ENCODE measurements at regions not wholly inside any gene's neighbourhood (a gene's known extent, or its start where the extent isn't known, plus 50 kb on each side); places are given as distances from the start of the nearest gene placed in this dataset.
"Not testable (repeated sequence)": the region's sequence is repeated elsewhere in the genome, so short reads cannot be mapped to it uniquely, and the experiment has no call there.

DNA sequence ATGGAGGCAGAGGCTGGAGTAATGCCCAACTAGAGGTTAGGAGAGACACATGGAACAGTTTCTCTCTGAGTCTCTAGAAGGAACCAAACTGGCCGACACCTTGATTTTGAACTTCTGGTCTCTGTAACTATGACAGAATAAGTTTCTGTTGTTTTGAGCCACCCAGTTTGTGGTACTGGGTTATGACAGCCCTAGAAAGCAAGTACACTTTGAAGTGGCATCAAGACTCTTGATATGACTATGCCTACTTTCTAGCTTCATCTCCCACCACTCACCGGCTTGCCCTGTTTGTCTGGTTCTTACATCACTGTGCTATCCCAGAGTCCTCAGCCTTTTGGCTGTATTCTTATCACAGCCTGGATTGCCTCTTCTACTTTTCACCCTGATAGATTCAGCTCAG, 230.3 kb upstream of the USP24 start:
- no peak overlapping the region for H3K9ac ChIP-seq (ENCODE audit: low read length)
- peaks cover 2% of the 10 kb centered on the region for H3K4me1 ChIP-seq (ENCODE audit: control insufficient read depth, insufficient read depth, low read length)
- H3K27ac ChIP-seq (ENCODE audit: low read depth, low read length): no peak overlapping the region
- no peak overlapping the region for H3K4me3 ChIP-seq (ENCODE audit: low read length)
- no peaks in the 10 kb centered on the region for H3K27me3 ChIP-seq (ENCODE audit: control insufficient read depth, insufficient read depth, low read length)
- no peaks in the 10 kb centered on the region for H3K36me3 ChIP-seq (ENCODE audit: control insufficient read depth, insufficient read depth, low read length)

- H3K4me3 ChIP-seq (ENCODE audit: low read length): no peak overlapping the region
- H3K27me3 ChIP-seq (ENCODE audit: control insufficient read depth, insufficient read depth, low read length): no peaks in the 10 kb centered on the region
- H3K36me3 ChIP-seq (ENCODE audit: control insufficient read depth, insufficient read depth, low read length): no peaks in the 10 kb centered on the region
- no peak overlapping the region for H3K9ac ChIP-seq (ENCODE audit: low read length)
- H3K27ac ChIP-seq (ENCODE audit: low read depth, low read length): no peak overlapping the region
- peaks cover 2% of the 10 kb centered on the region for H3K4me1 ChIP-seq (ENCODE audit: control insufficient read depth, insufficient read depth, low read length)
Observed at GRCh38 chr1:55444667-55445066, 229.5 kb upstream of the USP24 start.

DNA sequence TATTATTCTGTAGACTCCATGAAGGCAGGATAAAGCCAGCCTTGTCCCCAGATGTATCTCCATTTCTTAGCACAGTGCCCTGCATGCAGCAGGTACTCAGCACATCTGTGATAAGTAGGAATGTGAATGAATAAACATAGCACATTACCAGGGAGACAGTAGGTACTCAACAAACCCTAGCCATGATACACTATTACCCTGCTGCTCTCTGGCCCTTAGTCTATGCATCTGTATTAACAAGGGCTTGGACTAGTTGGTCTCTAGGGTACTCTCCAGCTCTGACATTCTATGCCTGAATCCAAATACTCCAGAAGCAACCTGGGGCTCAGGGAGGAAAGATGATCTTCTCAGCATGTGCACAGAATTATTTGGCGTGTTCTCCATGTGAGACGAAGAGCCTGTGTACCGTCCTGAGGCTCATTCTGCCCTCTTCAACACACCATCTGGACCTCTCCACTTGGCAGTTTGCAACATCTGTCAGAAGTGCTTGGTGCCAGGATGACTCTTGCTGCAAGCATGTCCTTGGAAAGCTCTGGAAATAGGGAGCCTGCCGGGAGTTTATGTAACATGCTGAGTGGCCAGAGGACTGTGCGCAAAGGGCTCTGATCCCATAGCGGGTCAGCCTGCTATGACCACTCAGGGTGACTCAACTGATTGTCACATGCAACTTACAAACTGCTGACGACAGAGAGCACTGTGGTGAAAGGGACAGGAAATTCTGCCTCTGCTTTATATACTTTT, 228.2 kb upstream of the USP24 start:
- Histone ChIP-seq H3K27me3 (ENCODE audit: control insufficient read depth, insufficient read depth, low read length) (no peaks in the 10 kb centered on the region), H3K4me3 (ENCODE audit: low read length) (no peak overlapping the region), H3K36me3 (ENCODE audit: control insufficient read depth, insufficient read depth, low read length) (no peaks in the 10 kb centered on the region), H3K27ac (ENCODE audit: low read depth, low read length) (no peak overlapping the region), H3K9ac (ENCODE audit: low read length) (no peak overlapping the region), H3K4me1 (ENCODE audit: control insufficient read depth, insufficient read depth, low read length) (peaks cover 2% of the 10 kb centered on the region)

DNA sequence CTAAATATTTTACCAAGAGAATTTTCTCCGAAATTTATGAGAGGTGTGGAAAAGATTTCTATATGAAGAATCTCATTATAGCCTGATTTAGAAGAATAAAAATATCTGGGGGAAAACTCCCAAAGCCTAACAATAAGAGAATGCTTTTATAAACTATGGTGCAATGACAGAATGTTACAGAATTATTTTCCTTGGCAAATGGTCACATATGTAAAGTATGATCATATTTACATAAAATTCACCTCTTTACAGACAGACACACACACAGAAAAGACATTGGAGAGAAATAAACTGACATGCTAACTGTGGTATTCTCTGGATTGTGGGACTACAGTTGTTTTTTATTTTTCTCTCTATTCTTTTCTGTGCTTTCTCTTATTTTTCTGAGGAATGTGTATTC, 226.3 kb upstream of the USP24 start:
- H3K4me1 ChIP-seq (ENCODE audit: control insufficient read depth, insufficient read depth, low read length): peaks cover 2% of the 10 kb centered on the region
- H3K4me3 ChIP-seq (ENCODE audit: low read length): no peak overlapping the region
- H3K27ac ChIP-seq (ENCODE audit: low read depth, low read length): no peak overlapping the region
- H3K9ac ChIP-seq (ENCODE audit: low read length): no peak overlapping the region
- no peaks in the 10 kb centered on the region for H3K36me3 ChIP-seq (ENCODE audit: control insufficient read depth, insufficient read depth, low read length)
- H3K27me3 ChIP-seq (ENCODE audit: control insufficient read depth, insufficient read depth, low read length): no peaks in the 10 kb centered on the region

DNA sequence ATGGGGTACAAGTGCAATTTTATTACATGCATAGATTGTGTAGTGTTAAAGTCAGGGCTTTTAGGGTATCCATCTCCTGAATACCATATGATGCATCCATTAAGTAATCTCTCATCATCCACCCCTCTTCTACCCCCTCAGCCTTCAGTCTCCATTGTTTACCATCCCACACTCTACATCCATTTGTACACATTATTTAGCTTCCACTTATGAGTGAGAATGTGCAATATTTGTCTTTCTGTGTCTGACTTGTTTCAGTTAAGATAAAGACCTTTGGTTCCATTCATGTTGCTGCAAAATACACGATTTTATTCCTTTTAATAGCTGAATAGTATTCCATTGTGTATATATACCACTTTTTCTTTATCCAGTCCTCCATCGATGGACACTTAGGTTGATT, 222.5 kb upstream of the USP24 start:
- H3K4me3 ChIP-seq (ENCODE audit: low read length): no peak overlapping the region
- H3K9ac ChIP-seq (ENCODE audit: low read length): no peak overlapping the region
- no peaks in the 10 kb centered on the region for H3K27me3 ChIP-seq (ENCODE audit: control insufficient read depth, insufficient read depth, low read length)
- H3K4me1 ChIP-seq (ENCODE audit: control insufficient read depth, insufficient read depth, low read length): no peaks in the 10 kb centered on the region
- H3K27ac ChIP-seq (ENCODE audit: low read depth, low read length): no peak overlapping the region
- no peaks in the 10 kb centered on the region for H3K36me3 ChIP-seq (ENCODE audit: control insufficient read depth, insufficient read depth, low read length)

GRCh38 chr1:55430720-55431119, 215.6 kb upstream of the USP24 start:
- H3K4me3 ChIP-seq (ENCODE audit: low read length); H3K36me3 ChIP-seq (ENCODE audit: control insufficient read depth, insufficient read depth, low read length); H3K9ac ChIP-seq (ENCODE audit: low read length); H3K27ac ChIP-seq (ENCODE audit: low read depth, low read length); H3K4me1 ChIP-seq (ENCODE audit: control insufficient read depth, insufficient read depth, low read length); H3K27me3 ChIP-seq (ENCODE audit: control insufficient read depth, insufficient read depth, low read length): not testable (repeated sequence)

DNA sequence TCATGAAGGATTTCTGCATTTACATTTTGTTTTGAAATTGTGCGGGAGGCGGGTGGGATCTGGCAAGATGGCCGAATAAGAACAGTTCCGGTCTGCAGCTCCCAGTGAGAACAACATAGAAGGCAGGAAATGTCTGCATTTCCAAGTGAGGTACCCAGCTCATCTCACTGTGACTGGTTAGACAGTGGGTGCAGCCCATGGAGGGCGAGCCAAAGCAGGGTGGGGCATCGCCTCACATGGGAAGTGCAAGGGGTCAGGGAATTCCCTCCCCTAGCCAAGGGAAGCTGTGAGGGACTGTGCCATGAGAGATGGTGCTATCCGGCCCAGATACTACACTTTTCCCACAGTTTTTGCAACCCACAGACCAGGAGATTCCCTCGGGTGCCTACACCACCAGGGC, 215.0 kb upstream of the USP24 start:
- not testable (repeated sequence) for H3K36me3 ChIP-seq (ENCODE audit: control insufficient read depth, insufficient read depth, low read length); H3K4me3 ChIP-seq (ENCODE audit: low read length); H3K27ac ChIP-seq (ENCODE audit: low read depth, low read length); H3K27me3 ChIP-seq (ENCODE audit: control insufficient read depth, insufficient read depth, low read length); H3K4me1 ChIP-seq (ENCODE audit: control insufficient read depth, insufficient read depth, low read length); H3K9ac ChIP-seq (ENCODE audit: low read length)

DNA sequence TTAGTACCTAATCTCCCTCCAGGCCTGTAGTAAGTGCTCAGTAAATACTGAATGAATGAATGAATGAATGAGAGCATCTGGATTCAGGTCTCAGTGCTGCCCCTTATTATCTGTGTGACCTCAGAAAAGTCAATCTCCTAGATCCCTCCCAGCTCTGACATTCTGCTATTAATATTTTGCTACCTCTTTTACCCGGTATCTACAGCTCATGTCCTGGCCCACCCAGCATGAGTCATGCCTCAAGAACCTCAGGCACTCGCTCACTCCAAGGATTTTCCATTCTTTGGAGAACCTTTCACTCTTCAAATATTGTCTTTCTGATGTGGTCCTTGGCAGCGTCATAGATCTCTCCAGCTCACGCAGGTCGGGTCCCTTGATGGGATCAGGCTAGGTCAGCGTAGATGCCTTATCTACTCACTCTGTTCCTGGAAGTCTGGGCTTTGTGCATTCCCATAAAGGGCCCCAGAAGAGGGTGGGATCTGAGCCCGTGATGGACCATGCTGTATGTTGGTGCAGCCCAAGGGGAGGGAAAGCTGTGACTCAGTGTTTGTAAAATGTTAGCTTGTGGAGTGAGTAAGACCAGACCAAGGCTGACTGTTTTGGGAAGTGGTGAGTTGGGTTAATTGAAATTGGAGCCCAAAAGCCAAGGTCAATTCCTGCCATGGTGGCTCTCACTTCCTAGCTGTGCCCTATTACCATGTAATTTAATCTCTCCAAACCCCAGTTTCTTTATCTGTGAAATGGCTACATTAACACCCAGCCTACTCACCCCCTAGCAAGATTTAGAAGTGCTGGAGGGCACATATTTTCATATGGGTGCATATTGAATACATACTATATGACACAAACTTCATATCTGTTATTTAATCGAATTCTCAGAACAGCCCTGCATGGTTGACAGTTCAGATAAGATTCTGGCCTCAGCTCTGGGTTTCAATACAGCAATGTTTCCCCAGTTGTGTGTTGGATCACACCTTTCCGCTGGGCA, 214.1 kb upstream of the USP24 start:
- Histone ChIP-seq H3K4me1 (ENCODE audit: control insufficient read depth, insufficient read depth, low read length) (peaks cover 6% of the 10 kb centered on the region), H3K27ac (ENCODE audit: low read depth, low read length) (no peak overlapping the region), H3K27me3 (ENCODE audit: control insufficient read depth, insufficient read depth, low read length) (no peaks in the 10 kb centered on the region), H3K9ac (ENCODE audit: low read length) (no peak overlapping the region), H3K4me3 (ENCODE audit: low read length) (no peak overlapping the region), H3K36me3 (ENCODE audit: control insufficient read depth, insufficient read depth, low read length) (no peaks in the 10 kb centered on the region)

GRCh38 chr1:55428231-55428630, 213.1 kb upstream of the USP24 start:
- H3K36me3 ChIP-seq (ENCODE audit: control insufficient read depth, insufficient read depth, low read length): no peaks in the 10 kb centered on the region
- no peak overlapping the region for H3K9ac ChIP-seq (ENCODE audit: low read length)
- H3K27ac ChIP-seq (ENCODE audit: low read depth, low read length): no peak overlapping the region
- H3K4me1 ChIP-seq (ENCODE audit: control insufficient read depth, insufficient read depth, low read length): peaks cover 6% of the 10 kb centered on the region
- no peak overlapping the region for H3K4me3 ChIP-seq (ENCODE audit: low read length)
- no peaks in the 10 kb centered on the region for H3K27me3 ChIP-seq (ENCODE audit: control insufficient read depth, insufficient read depth, low read length)

DNA sequence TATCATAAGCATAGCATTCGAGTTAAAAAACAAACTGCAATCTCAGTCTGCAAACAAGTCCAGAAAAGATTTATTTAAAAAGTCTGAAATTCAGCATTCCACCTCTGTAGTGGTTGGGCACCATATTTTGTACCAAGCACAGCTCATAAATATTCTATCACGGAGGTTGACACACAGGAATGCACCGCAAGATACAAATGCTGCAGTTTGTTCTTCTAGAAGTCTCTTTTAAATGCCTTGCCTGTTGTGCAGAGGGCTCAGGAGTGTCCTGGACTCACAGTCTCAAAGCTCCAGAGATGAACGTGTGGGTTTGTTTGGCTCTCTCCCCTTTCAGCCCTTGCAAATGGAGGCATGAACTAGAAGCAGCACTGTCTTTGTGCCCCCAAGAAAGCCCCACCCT, 212.4 kb upstream of the USP24 start:
- Histone ChIP-seq H3K4me1 (ENCODE audit: control insufficient read depth, insufficient read depth, low read length) (peaks cover 6% of the 10 kb centered on the region), H3K9ac (ENCODE audit: low read length) (no peak overlapping the region), H3K27me3 (ENCODE audit: control insufficient read depth, insufficient read depth, low read length) (no peaks in the 10 kb centered on the region), H3K36me3 (ENCODE audit: control insufficient read depth, insufficient read depth, low read length) (no peaks in the 10 kb centered on the region), H3K27ac (ENCODE audit: low read depth, low read length) (no peak overlapping the region), H3K4me3 (ENCODE audit: low read length) (no peak overlapping the region)

DNA sequence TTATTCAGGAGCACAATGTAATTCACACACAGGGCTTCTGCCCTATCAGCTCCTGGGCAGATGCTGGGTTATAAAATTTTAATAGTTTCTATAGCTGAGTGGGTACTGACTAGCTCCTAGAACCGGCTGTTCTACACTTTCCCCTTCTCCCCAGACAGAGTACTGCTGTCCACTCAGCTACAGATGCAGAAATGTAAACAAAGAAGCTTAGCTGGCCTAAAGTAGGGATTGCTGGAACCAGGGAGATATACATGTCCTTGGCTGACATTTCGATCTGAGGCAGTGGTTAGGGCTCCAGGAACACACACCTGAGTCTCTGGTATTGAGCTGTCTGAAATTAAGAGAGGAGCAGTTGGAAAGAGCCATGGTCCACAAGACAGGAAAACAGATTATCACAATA, 211.5 kb upstream of the USP24 start:
- no peaks in the 10 kb centered on the region for H3K27me3 ChIP-seq (ENCODE audit: control insufficient read depth, insufficient read depth, low read length)
- H3K4me1 ChIP-seq (ENCODE audit: control insufficient read depth, insufficient read depth, low read length): peaks cover 6% of the 10 kb centered on the region
- H3K36me3 ChIP-seq (ENCODE audit: control insufficient read depth, insufficient read depth, low read length): no peaks in the 10 kb centered on the region
- no peak overlapping the region for H3K4me3 ChIP-seq (ENCODE audit: low read length)
- no peak overlapping the region for H3K9ac ChIP-seq (ENCODE audit: low read length)
- H3K27ac ChIP-seq (ENCODE audit: low read depth, low read length): no peak overlapping the region

DNA sequence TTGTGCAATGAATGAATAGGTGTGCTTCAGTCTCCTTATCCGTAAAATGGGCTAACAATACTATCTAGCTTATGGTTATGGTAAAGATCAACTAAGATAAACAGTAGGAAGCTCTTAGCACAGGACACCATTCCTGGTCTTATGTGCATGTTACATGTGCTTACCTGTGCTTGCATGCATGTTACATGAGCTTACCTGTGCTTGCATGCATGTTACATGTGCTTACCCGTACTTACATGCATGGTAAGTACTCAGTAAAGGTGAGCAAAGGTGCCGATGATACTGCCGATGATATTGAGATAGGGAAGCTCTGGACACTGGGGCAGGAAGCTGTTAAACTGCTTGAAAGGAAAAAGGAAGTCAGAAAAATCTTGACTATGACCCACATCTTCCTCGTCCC, 211.0 kb upstream of the USP24 start:
- Histone ChIP-seq H3K9ac (ENCODE audit: low read length) (no peak overlapping the region), H3K4me1 (ENCODE audit: control insufficient read depth, insufficient read depth, low read length) (peaks cover 6% of the 10 kb centered on the region), H3K27ac (ENCODE audit: low read depth, low read length) (no peak overlapping the region), H3K4me3 (ENCODE audit: low read length) (no peak overlapping the region), H3K36me3 (ENCODE audit: control insufficient read depth, insufficient read depth, low read length) (no peaks in the 10 kb centered on the region), H3K27me3 (ENCODE audit: control insufficient read depth, insufficient read depth, low read length) (no peaks in the 10 kb centered on the region)

All from rectal smooth muscle tissue (tissue), 1 donor.